ENCODE measurements at regions not wholly inside any gene's neighbourhood (a gene's known extent, or its start where the extent isn't known, plus 50 kb on each side); places are given as distances from the start of the nearest gene placed in this dataset.

DNA sequence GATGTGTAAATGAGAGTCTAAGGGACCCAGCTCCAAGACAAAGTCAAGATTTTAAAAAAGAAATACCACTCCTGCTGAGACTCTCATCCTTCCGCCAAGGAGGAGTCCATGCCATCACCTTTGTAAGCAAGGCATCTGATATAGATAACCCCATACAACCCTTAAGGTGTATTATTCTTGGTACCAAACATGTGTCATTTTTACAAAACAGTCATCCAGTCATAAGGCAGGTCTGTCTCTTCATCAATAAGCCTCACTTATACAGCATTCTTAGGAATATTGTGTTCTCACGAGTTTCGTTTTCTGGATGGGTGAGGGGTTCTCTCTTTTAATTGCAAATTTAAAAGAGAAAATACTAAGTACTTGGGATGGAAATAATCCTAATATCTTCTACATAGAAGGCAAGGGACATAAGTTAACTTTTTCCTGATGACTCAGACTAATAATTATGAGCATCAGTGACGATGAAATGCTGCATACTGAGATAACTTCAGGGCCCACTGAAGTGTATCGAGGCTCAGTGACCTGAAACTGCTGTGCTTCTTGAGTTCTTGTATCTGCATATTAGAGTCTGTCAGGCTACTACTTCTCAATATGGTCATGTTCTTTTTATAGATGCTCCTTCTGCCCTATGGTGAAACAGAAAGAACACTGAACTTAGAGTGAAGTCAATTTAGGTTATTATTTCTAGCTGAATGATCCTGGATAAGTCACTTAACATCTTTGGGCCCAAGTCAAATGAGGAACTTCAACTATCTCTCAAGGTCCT is 166.6 kb downstream of the KLF12 start:
- DNase-seq (ENCODE audit: low read depth in 3 of 3): no peak

DNA sequence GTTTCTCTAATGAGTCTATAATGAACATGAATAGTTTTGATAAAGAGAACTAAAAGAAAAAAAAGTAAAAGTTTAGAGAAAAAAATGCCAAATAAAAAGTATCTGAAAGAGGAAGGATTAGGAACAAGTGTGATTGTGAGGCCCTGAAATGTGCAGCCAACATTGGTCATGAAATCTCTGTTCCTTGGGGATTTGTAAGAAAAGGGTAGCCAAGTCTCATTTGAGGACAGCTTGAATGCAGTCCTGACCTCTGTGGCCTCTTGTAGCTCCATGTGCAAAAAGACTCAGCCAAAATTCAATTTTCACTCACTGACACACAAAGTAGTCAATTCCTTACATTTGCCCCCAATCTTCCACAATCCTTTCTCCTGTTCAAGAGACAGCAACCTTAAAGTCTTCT is 167.9 kb downstream of the KLF12 start:
- DNase-seq (ENCODE audit: low read depth in 3 of 3): no peak

DNA sequence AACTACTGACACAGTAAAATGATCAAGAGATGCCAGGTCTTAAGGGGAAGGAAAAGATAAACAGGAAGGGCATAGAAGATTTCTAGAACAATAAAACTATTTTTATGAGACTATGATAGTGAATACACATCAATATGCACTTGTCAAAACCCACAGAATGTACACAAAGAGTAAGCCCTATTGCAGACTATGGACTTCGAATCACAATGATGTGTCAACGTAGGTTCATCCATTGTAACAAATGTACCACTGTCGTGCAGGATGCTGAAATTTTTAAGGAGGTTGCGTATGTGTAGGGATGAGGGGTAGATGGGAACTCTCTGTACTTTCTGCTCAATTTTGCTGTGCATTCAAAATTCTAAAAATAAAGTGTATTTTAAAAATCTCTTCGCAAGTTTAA is 171.9 kb downstream of the KLF12 start:
- no peak for DNase-seq (ENCODE audit: low read depth in 3 of 3)

DNA sequence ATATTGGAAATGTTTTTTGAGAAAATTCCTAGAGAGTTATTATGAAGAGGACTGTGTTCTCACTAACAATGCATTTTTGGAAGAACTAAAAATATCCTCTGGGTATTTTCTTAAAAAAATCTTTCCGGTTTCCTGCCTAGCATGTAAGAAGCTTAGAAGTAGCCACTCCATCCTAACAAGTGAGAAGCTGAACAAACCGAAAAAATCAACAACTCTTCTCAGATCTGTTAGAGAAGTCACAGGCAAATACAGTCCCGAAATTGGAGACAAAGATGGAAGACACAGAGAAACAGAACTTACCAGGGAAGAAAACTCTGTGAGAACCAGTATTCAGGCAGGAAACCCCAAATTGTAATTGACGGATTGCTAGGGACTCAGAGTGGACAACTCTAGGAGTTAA is 173.0 kb downstream of the KLF12 start:
- no peak for DNase-seq (ENCODE audit: low read depth in 3 of 3)

DNA sequence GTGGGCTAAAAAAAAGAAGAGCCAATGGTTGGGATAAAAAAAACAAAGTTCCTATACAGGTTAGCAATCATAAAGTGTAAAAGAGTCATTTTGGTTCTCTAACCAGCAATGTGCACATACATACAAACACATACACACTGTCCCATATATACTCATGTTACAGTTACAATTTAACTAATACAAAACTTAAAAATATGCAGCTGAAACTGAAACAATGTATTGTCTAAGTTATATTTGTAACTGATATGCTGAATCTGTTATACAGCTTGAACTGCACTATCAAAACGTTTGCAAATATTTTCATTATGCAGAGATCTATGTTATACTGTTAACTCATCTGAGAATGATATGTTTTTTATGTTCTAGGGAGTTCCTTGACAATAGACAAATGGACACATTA is 173.7 kb downstream of the KLF12 start:
- DNase-seq (ENCODE audit: low read depth in 3 of 3): no peak

DNA sequence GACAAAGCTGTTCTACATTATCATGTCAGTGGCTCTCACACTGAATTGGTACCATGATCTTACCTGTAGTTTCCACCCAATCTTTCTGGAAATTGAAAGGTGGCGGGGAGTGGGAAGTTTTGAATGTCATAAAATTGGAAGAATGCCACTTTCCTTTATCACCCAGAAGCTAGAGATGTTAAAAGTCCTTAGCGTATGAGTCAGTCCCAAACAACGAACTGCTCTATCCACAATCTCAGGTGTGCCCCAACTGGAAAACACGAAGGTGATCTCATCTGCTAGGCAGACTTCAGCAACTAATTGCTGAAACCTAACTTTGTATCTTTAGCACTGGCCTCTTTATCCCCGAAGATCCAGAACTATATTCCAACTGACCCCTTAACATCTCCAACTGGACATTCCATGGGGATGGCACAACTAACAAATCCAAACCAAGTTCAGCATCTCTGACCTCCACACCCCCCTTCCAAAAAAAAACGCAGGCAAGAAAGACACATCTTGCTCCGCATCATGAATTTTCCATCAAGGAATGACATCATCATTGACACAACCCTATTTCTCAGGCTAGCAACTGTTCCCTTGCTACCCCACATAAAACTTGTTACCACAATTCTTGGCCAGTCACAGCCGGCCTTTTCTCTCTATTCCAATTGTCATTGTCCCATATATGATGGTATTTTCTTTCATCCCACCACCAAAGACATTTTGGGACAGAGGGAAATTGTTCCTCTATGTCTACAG is 175.4 kb downstream of the KLF12 start:
- no peak for DNase-seq (ENCODE audit: low read depth in 3 of 3)

DNA sequence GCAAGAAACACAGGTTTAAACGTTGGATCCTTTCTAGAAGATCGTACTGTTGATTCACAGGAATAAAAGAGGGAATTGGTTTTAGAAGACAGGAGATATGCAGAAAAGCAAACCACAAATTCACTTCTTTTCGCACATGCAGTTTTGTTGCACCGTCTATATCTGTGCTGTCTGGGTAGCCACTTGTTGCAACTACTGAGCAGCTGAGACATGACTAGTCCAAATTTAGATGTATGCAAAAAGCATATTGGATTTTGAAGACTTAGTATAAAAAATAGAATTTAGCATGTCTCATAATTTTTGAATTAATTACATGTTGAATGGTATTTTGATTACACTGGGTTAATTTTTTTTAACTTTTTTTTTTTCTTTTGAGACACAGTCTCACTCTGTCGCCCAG is 176.3 kb downstream of the KLF12 start:
- DNase-seq (ENCODE audit: low read depth in 3 of 3): no peak

DNA sequence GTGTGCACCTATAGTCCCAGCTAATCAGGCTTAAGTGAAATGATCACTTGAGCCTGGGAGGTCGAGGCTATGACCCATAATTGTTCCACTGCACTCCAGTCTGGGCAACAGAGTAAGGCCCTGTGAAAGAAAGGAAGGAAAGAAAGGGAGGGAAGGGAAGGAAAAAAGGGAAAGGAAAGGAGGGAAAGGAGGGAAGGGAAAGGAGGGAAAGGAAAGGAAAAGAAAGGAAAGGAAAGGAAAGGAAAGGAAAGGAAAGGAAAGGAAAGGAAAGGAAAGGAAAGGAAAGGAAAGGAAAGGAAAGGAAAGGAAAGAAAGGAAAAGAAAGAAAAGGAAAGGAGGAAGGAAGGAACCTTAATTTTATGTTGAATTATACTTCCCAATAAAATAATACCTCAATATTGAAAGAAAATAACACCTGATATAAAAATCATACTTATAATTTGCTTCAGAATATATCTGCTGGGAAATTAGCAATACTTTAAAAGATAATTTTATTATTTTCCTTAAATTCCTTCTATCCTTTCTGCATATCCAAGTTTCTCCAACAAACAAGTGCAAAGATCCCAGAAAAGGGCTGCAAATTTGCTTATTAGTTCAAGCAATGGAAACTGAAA is 177.3 kb downstream of the KLF12 start:
- no peak for DNase-seq (ENCODE audit: low read depth in 3 of 3)

DNA sequence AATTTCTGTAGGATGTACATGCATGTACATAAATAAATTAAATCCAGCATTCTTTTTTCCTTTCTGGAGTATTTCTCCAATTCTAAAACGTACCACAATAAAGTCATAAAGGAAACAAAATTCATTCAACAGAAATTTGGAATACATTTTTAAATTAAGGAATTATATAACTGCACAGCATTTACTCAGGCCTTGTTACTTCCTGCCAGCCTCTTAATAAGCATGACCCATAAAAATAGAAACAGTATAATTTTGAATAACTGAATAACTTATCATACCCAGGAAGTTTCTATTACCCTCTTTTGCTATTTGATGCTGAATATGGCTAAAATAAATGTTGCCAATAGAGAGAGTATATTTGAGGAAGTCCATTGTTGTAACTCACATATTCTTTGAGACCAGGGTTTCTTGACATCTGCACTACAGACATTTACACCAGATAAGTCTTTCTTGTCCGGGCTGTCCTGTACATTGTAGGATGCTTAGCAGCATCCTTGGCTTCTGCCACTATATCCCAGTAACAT is 178.2 kb downstream of the KLF12 start:
- DNase-seq (ENCODE audit: low read depth in 3 of 3): no peak

DNA sequence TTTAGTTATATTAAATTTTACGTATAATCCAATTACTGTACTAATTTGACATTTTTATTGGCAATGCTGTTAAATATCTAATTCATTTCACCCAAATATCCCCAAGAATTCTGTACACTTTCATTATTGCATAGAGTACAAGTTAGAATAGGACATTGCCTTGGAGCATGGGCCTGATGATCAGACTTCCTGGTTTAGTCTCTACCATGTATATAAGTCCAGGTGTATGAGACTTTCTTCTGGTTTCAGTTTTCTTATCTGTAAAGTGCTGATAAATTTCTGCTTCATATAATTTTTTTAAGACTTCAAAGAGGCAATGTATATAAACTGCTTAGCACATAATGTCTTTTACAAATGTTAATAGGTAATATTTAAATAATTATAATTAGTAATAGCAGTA is 179.4 kb downstream of the KLF12 start:
- DNase-seq (ENCODE audit: low read depth in 3 of 3): no peak

DNA sequence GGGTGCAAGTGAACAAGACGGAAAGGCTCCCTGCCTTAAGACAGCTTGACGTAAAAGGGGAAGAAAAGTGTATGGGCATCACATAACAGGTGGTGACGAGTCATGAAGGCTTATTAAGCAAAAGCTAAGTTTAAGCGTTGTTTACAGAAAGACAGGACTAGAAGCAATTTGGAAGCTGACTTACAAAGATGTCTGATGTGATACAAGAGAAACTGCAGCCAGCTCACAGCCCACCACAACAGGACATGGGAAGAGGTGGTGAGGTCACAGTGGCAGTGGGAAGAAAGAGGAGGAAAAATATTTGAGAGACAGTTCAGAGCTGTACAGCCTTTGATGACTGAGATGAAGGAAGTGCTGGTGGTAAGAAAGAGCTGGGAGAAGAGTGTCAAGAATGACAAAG is 181.6 kb downstream of the KLF12 start:
- no peak for DNase-seq (ENCODE audit: low read depth in 3 of 3)

DNA sequence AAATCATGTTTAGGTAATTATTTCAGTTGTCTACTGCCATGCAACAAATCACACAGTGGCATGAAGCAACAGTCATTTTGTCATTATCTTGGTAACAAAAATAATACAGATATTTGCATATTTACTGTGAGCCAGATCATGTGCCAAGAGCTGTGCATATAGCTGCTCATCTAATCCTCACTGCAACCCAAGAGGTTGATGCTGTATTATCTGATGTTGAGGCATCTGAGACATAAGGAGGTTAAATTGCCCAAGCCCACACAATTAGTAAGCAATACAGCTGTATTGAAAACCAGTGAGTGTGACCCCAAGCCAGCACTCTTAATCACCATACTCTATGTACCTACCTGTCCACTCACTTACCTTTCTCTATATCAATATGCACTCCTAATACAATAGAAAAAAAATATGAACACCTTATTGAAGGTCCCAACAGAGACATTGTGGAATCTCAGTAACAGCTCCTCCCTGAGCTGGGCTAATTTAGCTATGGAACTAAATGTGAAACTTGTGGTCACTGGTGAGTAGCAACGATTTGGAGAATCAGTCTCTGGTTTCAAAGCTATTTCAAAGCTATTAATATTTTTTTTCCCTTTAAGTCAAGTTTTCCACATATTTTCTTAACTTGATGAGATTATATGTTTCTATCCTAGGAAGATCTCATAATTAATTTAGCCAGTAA is 185.2 kb downstream of the KLF12 start:
- DNase-seq (ENCODE audit: low read depth in 3 of 3): no peak

DNA sequence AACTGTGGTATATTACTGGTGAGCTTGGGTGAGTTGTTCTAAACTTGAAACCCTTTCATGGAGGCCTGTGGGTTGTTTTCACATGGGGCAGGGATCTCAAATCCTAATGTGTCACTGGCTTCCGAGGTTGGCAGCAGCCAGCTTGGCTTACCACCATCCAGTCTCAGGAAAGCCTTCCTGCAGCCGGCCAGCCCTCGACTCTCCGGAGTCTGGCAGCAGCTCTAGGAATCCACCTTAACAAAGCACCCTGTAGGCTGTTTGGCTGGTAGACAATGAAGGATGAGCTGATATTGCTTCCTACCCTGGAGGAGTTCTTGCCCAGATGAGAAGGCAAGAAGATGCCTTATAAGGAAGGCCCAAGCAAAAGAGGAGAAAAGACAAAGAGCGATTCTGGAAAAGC is 188.3 kb downstream of the KLF12 start:
- no peak for DNase-seq (ENCODE audit: low read depth in 3 of 3)

DNA sequence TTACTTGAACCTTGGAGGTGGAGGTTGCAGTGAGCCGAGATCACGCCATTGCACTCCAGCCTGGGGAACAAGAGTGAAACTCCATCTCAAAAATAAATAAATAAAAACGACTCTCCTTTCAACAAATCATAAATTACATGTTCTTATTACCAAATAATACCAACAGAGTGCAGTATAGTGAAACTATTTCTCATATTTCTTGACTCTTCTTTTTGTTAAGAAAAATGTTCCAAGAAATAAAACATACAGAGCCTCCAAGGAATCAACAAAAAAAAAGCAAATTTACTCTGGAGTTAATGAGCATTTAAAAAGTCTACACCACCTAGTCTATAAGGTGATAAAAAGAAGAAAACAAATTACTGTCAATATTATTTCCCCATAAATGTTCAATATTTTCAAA is 188.8 kb downstream of the KLF12 start:
- no peak for DNase-seq (ENCODE audit: low read depth in 3 of 3)

DNA sequence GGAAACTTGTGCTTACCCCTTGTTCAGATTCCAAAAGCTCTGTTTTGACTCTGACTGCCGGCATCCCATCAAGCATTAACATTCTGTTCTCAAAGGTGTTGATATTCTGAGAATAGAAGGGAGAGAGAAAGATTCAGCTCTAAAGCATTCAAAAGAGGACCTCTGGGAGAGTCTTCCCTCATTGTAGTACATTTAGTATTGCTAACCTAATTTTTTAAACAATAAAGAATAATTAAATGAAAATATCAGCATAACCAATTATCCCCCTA is 190.3 kb downstream of the KLF12 start:
- no peak for DNase-seq (ENCODE audit: low read depth in 3 of 3)

DNA sequence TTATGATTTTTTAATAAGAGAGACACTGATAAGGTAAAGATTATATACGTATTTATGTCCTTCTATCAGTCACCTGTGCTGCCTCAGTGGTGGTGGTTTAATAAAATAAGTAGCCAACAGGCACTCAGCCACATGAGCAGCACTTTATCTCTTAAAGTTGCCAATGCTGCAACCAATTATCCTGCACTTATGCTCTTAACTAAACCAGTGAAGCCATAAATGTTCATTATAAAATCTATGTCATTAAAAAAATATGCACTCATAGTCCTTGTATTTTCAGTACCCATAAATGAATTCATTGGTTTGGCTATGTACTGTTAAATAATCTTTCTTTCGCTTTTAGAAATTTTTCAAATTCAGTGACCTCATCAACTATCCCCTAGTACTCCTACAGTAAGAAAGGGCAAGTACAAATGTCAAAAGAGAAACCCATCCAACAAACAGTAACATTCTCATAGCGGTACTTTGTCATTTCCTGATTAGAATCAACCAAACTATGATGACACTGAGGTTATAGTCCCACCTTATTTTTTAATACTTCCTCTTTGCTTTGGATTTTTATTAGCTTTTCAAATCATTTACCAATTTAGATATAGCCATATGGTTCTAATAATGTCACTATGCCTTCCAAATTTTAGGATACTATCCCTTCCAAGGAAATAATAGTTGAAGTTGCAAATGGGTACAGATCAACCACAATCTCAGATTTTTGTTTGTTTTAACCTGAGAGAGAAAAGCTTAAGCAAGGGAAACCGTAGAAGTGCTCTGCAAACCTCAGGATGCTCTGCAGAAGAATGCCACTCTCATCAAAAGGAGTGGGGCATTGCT is 190.9 kb downstream of the KLF12 start:
- DNase-seq (ENCODE audit: low read depth in 3 of 3): no peak

DNA sequence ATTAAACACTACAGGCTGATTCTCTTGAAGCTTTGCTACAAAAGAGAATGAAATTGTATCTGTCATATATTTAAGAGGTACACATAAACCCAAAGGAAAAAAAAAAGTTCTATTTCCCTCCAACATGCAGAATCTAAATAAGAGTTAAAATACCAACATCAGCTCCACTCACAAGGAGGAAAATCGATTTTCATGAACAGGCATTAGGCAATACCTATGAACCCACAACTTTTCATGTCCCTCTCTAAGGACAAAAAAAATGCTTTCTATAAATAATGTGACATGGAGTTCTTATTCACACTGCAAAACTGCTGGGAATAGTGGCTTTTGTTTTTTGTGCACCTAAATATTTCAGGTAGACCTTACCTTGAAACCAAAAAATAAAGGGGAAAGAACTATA is 192.5 kb downstream of the KLF12 start:
- DNase-seq (ENCODE audit: low read depth in 3 of 3): no peak

DNA sequence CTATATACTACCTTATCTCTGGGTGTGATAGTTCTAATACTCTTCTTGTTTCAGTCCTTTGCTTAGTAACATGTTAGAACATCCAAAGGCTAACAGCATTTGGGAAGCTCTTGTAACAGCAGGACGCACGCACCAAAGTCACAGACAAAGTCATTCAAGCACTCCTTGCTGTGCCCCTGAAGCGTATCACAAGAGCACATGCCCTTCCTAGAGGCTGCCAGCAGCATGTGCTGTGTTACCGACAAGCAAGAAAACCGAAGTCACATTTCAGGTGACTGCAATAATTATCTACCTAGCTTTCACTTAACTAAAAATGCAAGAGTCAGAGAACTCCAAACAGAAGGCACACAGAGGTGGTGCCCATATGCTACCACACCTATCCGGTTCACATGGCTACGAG is 194.1 kb downstream of the KLF12 start:
- no peak for DNase-seq (ENCODE audit: low read depth in 3 of 3)

DNA sequence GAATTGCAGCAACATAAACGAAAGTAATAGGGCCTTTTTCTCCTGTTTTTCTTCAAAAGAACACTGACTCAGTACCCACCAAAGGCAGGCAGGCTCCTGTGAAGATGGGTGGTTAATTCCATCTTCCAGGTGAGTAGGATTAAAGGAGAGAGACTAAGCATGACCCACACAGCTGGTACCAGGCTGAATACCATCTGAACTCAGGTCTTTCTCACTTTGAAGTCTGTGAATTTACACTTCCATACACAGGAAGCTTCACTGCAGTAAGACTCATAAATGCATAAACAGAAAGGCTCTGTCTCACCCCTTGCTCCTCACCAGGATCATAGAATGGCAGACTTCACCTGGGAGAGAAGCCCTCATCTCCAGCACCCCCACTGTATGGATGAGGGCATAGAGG is 194.6 kb downstream of the KLF12 start:
- DNase-seq (ENCODE audit: low read depth in 3 of 3): no peak

DNA sequence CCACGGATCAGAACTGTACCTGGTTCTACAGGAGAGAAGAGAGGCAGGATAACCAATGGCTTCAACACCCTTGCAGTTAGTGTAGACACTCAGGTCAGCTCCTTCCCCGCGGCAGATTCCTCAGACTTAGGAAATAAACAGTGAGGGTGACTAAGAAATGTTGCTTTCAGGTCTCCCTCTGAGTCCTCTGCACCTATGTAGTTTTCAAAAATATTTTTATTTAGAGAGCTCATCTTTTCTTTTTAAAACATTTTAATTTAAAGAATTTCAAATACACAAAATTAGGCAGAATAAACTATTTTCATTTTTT is 195.2 kb downstream of the KLF12 start:
- no peak for DNase-seq (ENCODE audit: low read depth in 3 of 3)

DNA sequence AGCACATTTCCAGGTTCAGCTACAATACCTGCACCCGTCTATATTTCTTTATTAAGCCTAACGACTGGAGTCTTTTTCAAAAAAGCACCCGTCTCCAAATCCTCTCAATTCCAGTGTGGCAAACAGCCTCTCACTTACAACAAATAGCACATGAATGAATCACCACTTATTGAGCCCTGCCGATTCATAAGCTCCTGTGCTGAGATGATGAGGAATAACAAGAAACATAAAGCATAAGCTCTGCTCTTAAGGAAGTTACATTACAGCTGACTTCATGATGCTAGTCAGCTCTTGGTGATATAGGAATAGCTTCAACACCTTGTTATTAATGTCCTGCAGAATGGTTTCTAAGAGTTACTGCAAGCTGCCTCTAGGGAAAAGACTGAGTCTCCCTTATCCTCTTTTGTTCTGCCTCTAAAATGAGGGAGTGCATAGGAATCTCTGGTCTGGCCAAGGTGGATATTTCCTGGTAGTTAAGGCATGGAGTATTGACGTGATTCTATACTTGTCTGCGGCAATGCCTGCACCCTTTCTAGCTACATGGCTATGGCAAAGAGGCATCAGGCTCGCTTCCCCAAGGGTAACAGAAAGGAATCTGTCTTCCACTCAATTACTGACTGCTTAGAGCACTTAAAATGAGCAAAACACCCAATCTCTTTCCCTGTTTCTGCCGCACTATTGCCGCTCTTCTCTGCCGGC is 195.7 kb downstream of the KLF12 start:
- DNase-seq (ENCODE audit: low read depth in 3 of 3): no peak

All from stimulated activated CD4-positive, alpha-beta T cell treated with anti-CD3 and anti-CD28 coated beads, TNF-alpha, amount 100 ng/mL, for 24 hours (primary cell).